K562 (cell line): ENCODE measurements at regions not wholly inside any gene's neighbourhood (a gene's known extent, or its start where the extent isn't known, plus 50 kb on each side); places are given as distances from the start of the nearest gene placed in this dataset.

Experiments
- ATAC-seq: fragments of 200-7000 bp; cut with Tn5 transposase; 3 replicates; pipeline ENCODE4 v1.9.1; 2020; ENCODE audit warnings: moderate library complexity
- BruUV-seq: library from RNA; stranded (reverse); fragments of 400-500 nt; replicated peaks from 2 replicates; lab custom pipeline; 2021; lab: Mats Ljungman, UMichigan
- CTCF ChIA-PET: fragments of 300-600 bp; formaldehyde crosslinking; extraction: SDS; loops from one replicate; lab custom pipeline; 2021; ENCODE audit warnings: low intra/inter-chr PET ratio; lab: Yijun Ruan, JAX
- POLR2A ChIA-PET: fragments of 300-600, 350-650 bp; sonication (Branson Sonifier 250); formaldehyde crosslinking; extraction: SDS; loops from one replicate; lab custom pipeline; 2021; ENCODE audit warnings: antibody characterized with exemption, inconsistent platforms; lab: Yijun Ruan, JAX
- DNase-seq, 4 experiments: peaks; one replicate each; pipeline versions ENCODE4 v3.0.0 to v3.0.0-alpha.2; 2011 to 2018; ENCODE audit warnings: low spot score in 3 of 4, mixed read lengths in 3 of 4; ENCODE audit errors: extremely low read depth in 1 of 4
- FAIRE-seq: peaks from 2 replicates; lab custom pipeline; 2011; peaks lifted over from hg19 to GRCh38; lab: Jason Lieb, UNC
- H2AFZ ChIP-seq: 2 replicates; pipeline ENCODE4 v1.6.0; 2011; ENCODE audit warnings: low read depth, low read length, control low read depth, inconsistent platforms
- H3K27ac ChIP-seq: fragments of 200-600 bp; 3 replicates; pipeline ENCODE4 v1.8.0; 2011; ENCODE audit warnings: low read depth, mild to moderate bottlenecking, control low read depth, inconsistent platforms, low read length, moderate library complexity, mixed read lengths; ENCODE audit errors: extremely low read depth
- H3K27me3 ChIP-seq, 2 experiments: fragments of 300-600 bp in 1 of 2; 2 replicates in 1 of 2; 3 replicates in 1 of 2; pipeline versions ENCODE4 v1.6.0 to v1.8.0; 2011; ENCODE audit warnings: inconsistent platforms in 2 of 2, low read length in 2 of 2, mild to moderate bottlenecking in 1 of 2, mixed read lengths in 1 of 2, moderate library complexity in 1 of 2; ENCODE audit not compliant: control insufficient read depth in 2 of 2, insufficient read depth in 2 of 2
- H3K36me3 ChIP-seq: fragments of 300-600 bp; 3 replicates; pipeline ENCODE4 v1.8.0; 2011; ENCODE audit warnings: mild to moderate bottlenecking, low read length, inconsistent platforms; ENCODE audit not compliant: control insufficient read depth, insufficient read depth
- H3K4me1 ChIP-seq, 2 experiments: fragments of 200-600 bp in 1 of 2; replicated peaks in 1 of 2; 2 replicates in 1 of 2; 3 replicates in 1 of 2; pipeline versions ENCODE4 v1.5.1 to v1.8.0; 2011; ENCODE audit warnings: inconsistent platforms in 2 of 2, low read length in 2 of 2, mild to moderate bottlenecking in 1 of 2, mixed read lengths in 1 of 2, moderate library complexity in 1 of 2; ENCODE audit not compliant: control insufficient read depth in 2 of 2, insufficient read depth in 2 of 2
- H3K4me2 ChIP-seq: 2 replicates; pipeline ENCODE4 v1.6.1; 2011; ENCODE audit warnings: low read length, control low read depth, inconsistent platforms, mixed read lengths; ENCODE audit not compliant: insufficient read depth
- H3K4me3 ChIP-seq: fragments of 200-600 bp; sonication (generic), shearing (Covaris generic); 2 replicates; pipeline ENCODE4 v1.5.1; 2016; ENCODE audit warnings: control low read depth, inconsistent platforms
- H3K79me2 ChIP-seq: fragments of 200-600 bp; 3 replicates; pipeline ENCODE4 v1.8.0; 2011; ENCODE audit warnings: low read length, inconsistent platforms; ENCODE audit not compliant: control insufficient read depth, insufficient read depth
- H3K9ac ChIP-seq, 2 experiments: 2 replicates each; pipeline versions ENCODE4 v1.6.0 to v1.6.1; 2011; ENCODE audit warnings: low read depth in 2 of 2, low read length in 2 of 2, control low read depth in 1 of 2, inconsistent platforms in 1 of 2, mild to moderate bottlenecking in 1 of 2, mixed read lengths in 1 of 2; ENCODE audit not compliant: insufficient read depth in 1 of 2
- H3K9me1 ChIP-seq: one replicate; pipeline ENCODE4 v1.6.0; 2011; ENCODE audit warnings: inconsistent platforms, mild to moderate bottlenecking, low read length, moderate library complexity; ENCODE audit not compliant: control insufficient read depth, insufficient read depth
- H3K9me3 ChIP-seq: replicated peaks from 2 replicates; pipeline ENCODE4 v1.5.1; 2011; ENCODE audit warnings: low read depth, low read length, inconsistent platforms; ENCODE audit not compliant: control insufficient read depth, insufficient read depth
- H4K20me1 ChIP-seq: replicated peaks from 2 replicates; pipeline ENCODE4 v1.6.1; 2011; ENCODE audit warnings: low read length, inconsistent platforms, mixed read lengths; ENCODE audit not compliant: control insufficient read depth, insufficient read depth
- BDP1 ChIP-seq: IDR thresholded peaks from 3 replicates; pipeline ENCODE4 v1.6.1; 2011; ENCODE audit not compliant: insufficient read length, insufficient read depth
- C11orf30 ChIP-seq: fragments of 450-650 bp; IDR thresholded peaks from 2 replicates; pipeline ENCODE4 v1.6.1; 2016; ENCODE audit warnings: low read depth, mild to moderate bottlenecking
- HDAC3 ChIP-seq: fragments of 450-650 bp; IDR thresholded peaks from 2 replicates; pipeline ENCODE4 v1.6.1; 2018; ENCODE audit warnings: borderline replicate concordance, mild to moderate bottlenecking, moderate library complexity; ENCODE audit not compliant: partially characterized antibody
- HNRNPLL ChIP-seq: fragments of 200-400 bp; formaldehyde crosslinking; IDR thresholded peaks from 2 replicates; pipeline ENCODE4 v1.6.1; 2017; ENCODE audit warnings: low read length, low read depth, mild to moderate bottlenecking; ENCODE audit not compliant: poor library complexity, severe bottlenecking
- MAFF ChIP-seq: IDR thresholded peaks from 2 replicates; pipeline ENCODE4 v1.6.1; 2012; ENCODE audit warnings: low read length, improper control_type of control experiment
- TRIM25 ChIP-seq: fragments of 450-650 bp; IDR thresholded peaks from 2 replicates; pipeline ENCODE4 v1.7.0; 2016; ENCODE audit warnings: borderline replicate concordance
- ZC3H4 ChIP-seq: sonication (generic); formaldehyde crosslinking; IDR thresholded peaks from 2 replicates; pipeline ENCODE4 v1.9.0; 2021; ENCODE audit warnings: missing genetic modification reagents, borderline replicate concordance
- ZFP36 ChIP-seq: fragments of 150-350 bp; IDR thresholded peaks from 2 replicates; pipeline ENCODE4 v1.6.1; 2018; ENCODE audit warnings: low read length, low read depth; ENCODE audit not compliant: partially characterized antibody
- ZNF24 ChIP-seq: fragments of 450-650 bp; IDR thresholded peaks from 2 replicates; pipeline ENCODE4 v1.6.1; 2016
- ZNF311 ChIP-seq: fragments of 250-450 bp; sonication (Bioruptor Pico); IDR thresholded peaks from 2 replicates; pipeline ENCODE4 v1.4.0; 2020; ENCODE audit warnings: mild to moderate bottlenecking, moderate library complexity
- ZNF395 ChIP-seq: fragments of 200-800 bp; sonication (Bioruptor generic); IDR thresholded peaks from 2 replicates; pipeline ENCODE4 v1.6.1; 2017; ENCODE audit warnings: missing genetic modification characterization, missing compliant biosample characterization
- ZNF766 ChIP-seq: fragments of 200-800 bp; sonication (Bioruptor generic); conservative IDR thresholded peaks from 2 replicates; pipeline ENCODE4 v1.6.1; 2016; ENCODE audit warnings: missing genetic modification characterization, missing compliant biosample characterization
- WGBS: fragments of 100-300 bp; shearing (Covaris generic); methylation state at CpG from one replicate; pipeline ENCODE4 v1.1.6; 2016; ENCODE audit warnings: low coverage, mixed read lengths; ENCODE audit not compliant: insufficient coverage; ENCODE audit errors: missing lambda C conversion rate; 5-methylcytosine and 5-hydroxymethylcytosine counted together
- in situ Hi-C: fragments of 300-500 bp; cut with MboI; formaldehyde crosslinking; loops from 4 replicates; pipeline ENCODE4 v1.15.0; 2018; ENCODE audit warnings: inconsistent platforms, mixed read lengths
- intact Hi-C: fragments of 100-400 bp; cut with micrococcal nuclease; formaldehyde crosslinking; loops from 2 replicates; pipeline ENCODE4 v1.14.2; 2022

- BruUV-seq = no TSS peak
- H2AFZ ChIP-seq = no peak overlapping the region
- POLR2A ChIA-PET = interaction anchor here (0.5 to 1.1 kb wide), 3 partner anchors 26 to 243 kb away, joined by 3 read pairs; partner anchors contain the start of gene MRM1
- H3K27ac ChIP-seq = no peak overlapping the region
- intact Hi-C loops (no loop called here), in situ Hi-C loops (no loop called here)
- no peak for DNase-seq
- H3K27me3 ChIP-seq = peaks cover 2 to 42% of the 10 kb centered on the region in 2 experiments; a peak in 4 of 5 replicates
- H4K20me1 ChIP-seq = 0 out of 2 replicates have a peak, but pooled peaks cover 5% of the 10 kb centered on the region
- ATAC-seq = no peak
- H3K4me1 ChIP-seq = peaks cover 0 to under 1% of the 10 kb centered on the region in 2 experiments; a peak in 2 of 5 replicates
- H3K9ac ChIP-seq = no peak overlapping the region
- FAIRE-seq = no peak
- no peaks in the 10 kb centered on the region for H3K79me2 ChIP-seq
- H3K9me1 ChIP-seq = no peaks in the 10 kb centered on the region
- CTCF ChIA-PET = no interaction called here
- H3K4me2 ChIP-seq = no peak overlapping the region
- TF ChIP-seq ZNF24 = 0 out of 2 replicates have a peak, but pooled peaks have one; percentile 25
- no peak for TF ChIP-seq BDP1
- TF ChIP-seq ZFP36 = peak; percentile 85
- 0% methylated on average over 2 of the region's 2 CpGs for WGBS
- H3K36me3 ChIP-seq = no peaks in the 10 kb centered on the region
- H3K9me3 ChIP-seq = no peaks in the 10 kb centered on the region
- no peak overlapping the region for H3K4me3 ChIP-seq
These were observed 92.7 kb upstream of the LHX1 start for GRCh38 chr17:36844601-36845000.

- TF ChIP-seq TRIM25 = no peak
- no peak for TF ChIP-seq ZNF311 (CRISPR knock-in tag)
- TF ChIP-seq ZNF395 = no peak
- TF ChIP-seq HNRNPLL = no peak
- TF ChIP-seq ZNF766 (CRISPR knock-in tag) = no peak
- no peak for TF ChIP-seq ZC3H4 (CRISPR knock-in tag)
- no peak for TF ChIP-seq HDAC3
- no peak for TF ChIP-seq MAFF
- no peak for TF ChIP-seq C11orf30
- no TSS peak for BruUV-seq
- no peak overlapping the region for H3K27ac ChIP-seq
- in situ Hi-C loops (no loop called here), intact Hi-C loops (no loop called here)
- ChIA-PET POLR2A (no interaction called here), CTCF (no interaction called here)
- no peaks in the 10 kb centered on the region for H3K36me3 ChIP-seq
- ATAC-seq = no peak
- peaks cover 0 to 6% of the 10 kb centered on the region in 2 experiments; a peak in 3 of 5 replicates for H3K4me1 ChIP-seq
- 8% methylated on average over 4 of the region's 5 CpGs for WGBS
- no peak for DNase-seq
- no peak overlapping the region for H3K9ac ChIP-seq
- H3K27me3 ChIP-seq = peaks cover 2 to 36% of the 10 kb centered on the region in 2 experiments; a peak in 4 of 5 replicates
- H3K79me2 ChIP-seq = no peaks in the 10 kb centered on the region
- H3K4me2 ChIP-seq = no peak overlapping the region
- H3K4me3 ChIP-seq = no peak overlapping the region
- no peaks in the 10 kb centered on the region for H3K9me3 ChIP-seq
- H2AFZ ChIP-seq = no peak overlapping the region
- peaks cover 5% of the 10 kb centered on the region; the same call in 1 of the 2 replicates for H4K20me1 ChIP-seq
- no peak for FAIRE-seq
- H3K9me1 ChIP-seq = no peaks in the 10 kb centered on the region
These were observed 91.4 kb upstream of the LHX1 start for GRCh38 chr17:36845916-36846315.
